ENCODE measurements at regions not wholly inside any gene's neighbourhood (a gene's known extent, or its start where the extent isn't known, plus 50 kb on each side); places are given as distances from the start of the nearest gene placed in this dataset.

- no peak for DNase-seq (ENCODE audit: low read depth in 2 of 2)
Observed at GRCh38 chr11:19595840-19596751, 116.5 kb upstream of the NAV2 start.

GRCh38 chr11:19595499-19595839 lies 117.2 kb upstream of the NAV2 start:
- no peak for DNase-seq (ENCODE audit: low read depth in 2 of 2)

GRCh38 chr11:19594326-19594725 lies 118.3 kb upstream of the NAV2 start:
- DNase-seq (ENCODE audit: low read depth in 2 of 2) = no peak

DNA sequence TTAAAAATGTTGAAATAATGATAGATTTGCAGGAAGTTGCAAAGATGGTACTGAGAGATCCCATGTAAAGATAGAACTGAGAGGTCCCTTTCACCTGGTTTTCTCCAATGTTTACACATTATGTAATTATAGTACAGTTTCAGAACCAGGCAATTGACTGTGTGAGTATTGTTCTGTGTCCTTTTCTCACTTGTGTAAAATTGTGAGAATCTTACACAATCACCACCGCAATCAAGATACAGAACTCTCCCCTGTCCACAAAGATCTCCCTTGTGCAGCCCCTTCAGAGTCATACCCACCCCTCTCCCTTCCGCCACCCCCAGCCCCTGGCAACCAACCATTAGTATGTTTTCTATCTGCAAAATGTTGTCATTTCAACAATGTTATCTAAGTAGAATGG lies 119.8 kb upstream of the NAV2 start:
- no peak for DNase-seq (ENCODE audit: low read depth in 2 of 2)

DNA sequence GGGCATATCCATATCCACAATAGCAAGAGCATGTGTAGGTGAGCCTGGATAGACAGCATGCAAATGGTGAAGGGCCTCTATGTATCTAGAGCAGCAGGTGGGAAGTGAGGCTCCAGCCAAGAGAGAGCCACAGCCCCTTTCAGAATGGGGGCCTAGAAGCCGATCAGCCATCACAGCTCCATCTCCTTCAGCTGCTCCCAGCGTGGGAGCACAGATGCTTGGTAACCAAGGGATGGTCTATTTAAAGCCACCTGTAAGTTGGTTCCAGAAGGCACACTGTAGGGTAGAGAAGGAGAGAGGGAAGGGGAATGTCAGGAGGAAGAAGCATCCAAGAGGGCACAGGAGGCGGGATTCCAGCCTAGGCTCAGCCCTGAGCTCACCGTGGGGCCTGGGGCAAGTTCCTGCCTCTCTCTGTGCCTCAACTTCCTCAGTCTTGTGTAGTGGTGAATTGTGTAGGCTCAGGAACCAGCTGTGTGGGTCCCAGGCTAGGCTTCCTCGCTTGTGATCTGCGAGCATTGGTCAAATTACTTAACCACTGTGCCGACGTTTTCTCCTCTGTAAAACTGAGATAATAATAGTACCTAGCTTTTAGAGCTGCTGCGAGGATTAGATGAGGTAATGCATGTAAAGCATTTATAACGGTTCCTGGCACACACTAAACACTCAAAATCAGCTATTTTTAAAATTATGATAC lies 122.9 kb upstream of the NAV2 start:
- no peak for DNase-seq (ENCODE audit: low read depth in 2 of 2)

DNA sequence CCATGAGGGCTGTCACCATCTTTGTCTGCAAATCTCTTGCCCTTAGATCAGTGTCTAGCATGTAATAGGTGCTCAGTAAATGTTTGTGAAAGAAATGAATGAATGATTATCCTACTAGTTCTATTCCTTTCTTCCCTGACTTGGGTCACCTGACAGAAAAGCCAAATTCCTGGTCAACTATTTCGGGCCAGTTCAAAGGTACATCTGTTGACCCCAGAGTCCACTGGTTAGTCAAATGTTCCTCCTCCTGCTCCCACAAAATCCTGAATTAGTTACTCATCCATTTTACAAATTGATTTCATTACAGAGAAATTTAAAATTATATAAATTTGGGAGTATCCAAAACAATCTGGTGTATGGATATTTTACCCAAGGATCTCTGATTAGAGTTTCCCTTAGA lies 124.7 kb upstream of the NAV2 start:
- no peak for DNase-seq (ENCODE audit: low read depth in 2 of 2)

- DNase-seq (ENCODE audit: low read depth in 2 of 2) = no peak
Observed at GRCh38 chr11:19580646-19581045, 132.0 kb upstream of the NAV2 start.

DNA sequence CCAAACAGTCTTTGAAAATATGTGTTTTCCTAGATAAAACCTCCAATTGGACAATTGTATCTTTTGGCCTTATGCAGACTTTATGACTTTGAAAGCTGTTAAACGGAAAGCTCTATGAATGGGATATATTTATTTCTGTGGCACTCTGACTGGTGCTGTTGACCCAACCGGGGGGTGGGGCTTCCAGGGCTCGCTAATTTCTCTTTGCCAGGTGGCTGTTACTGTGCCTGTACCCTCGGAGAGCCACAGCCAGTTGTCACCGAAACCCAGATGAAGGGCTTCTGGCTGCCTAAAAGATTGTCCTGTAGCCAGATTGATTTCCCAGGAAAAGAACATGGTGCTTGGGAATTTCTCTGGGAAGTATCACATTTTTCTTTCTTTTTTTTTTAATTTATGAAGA lies 132.7 kb upstream of the NAV2 start:
- no peak for DNase-seq (ENCODE audit: low read depth in 2 of 2)

DNA sequence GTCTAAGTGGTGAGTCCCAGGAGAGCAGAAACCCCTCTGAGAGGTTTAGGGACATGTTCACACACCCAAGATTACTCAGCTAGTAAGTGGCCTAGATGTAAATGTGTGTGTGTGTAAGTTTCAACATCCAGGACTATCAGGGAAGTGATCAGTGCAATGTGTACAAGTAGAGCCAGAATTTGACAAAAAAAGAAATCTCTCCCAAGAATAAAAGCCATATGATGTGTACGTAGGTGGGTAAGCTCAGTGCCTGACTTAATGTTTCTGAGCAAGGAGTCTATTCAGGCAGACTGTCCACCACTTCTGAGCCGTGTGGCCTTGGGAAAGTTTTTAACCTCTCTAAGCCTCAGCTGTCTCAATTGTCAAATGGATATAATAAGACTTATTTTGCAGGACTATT lies 133.8 kb upstream of the NAV2 start:
- no peak for DNase-seq (ENCODE audit: low read depth in 2 of 2)

- no peak for DNase-seq (ENCODE audit: low read depth in 2 of 2)
Observed at GRCh38 chr11:19577976-19578619, 134.5 kb upstream of the NAV2 start.

- no peak for DNase-seq (ENCODE audit: low read depth in 2 of 2)
Observed at GRCh38 chr11:19577391-19577975, 135.2 kb upstream of the NAV2 start.

DNA sequence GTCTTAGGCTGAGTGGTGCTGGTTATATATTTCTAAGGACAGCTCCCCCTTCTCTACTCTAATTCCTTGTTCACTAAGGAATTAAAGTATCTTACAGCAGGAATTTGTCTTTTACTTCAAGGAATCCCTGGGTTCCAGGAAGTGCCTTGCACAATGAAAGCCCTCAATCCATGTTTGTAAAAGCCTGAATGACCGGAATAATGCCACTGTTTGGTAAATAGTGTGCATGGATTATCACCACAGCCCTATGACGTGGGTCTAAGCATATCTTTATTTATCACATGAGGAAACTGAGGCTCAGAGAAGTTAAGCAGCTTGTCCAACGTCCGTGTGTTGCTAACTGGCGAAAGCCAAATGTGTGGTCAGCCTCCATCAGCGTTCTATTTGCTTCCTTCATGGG lies 135.7 kb upstream of the NAV2 start:
- DNase-seq (ENCODE audit: low read depth in 2 of 2) = no peak

DNA sequence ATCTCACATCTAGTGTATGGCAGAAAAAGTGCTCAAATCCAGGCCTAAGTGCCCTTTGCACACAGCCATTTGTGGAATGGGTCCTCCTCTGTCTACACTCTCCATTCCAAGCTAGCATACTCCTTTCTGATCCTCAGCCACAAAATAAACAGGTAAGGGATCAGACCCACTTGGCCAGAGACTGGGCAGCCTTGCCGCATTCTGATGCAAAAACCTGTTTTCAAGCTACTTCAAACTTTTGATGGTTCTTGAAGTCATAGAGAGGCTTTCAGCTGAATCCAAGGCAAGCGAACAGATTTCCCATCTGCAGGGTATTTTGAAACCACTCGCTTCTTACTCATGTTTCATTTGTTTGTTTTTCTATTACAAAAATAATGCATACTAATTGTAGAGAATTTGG lies 136.6 kb upstream of the NAV2 start:
- no peak for DNase-seq (ENCODE audit: low read depth in 2 of 2)

GRCh38 chr11:19574916-19575315 lies 137.7 kb upstream of the NAV2 start:
- DNase-seq (ENCODE audit: low read depth in 2 of 2) = no peak

GRCh38 chr11:19573666-19574065 lies 139.0 kb upstream of the NAV2 start:
- no peak for DNase-seq (ENCODE audit: low read depth in 2 of 2)

GRCh38 chr11:19571906-19572305 lies 140.7 kb upstream of the NAV2 start:
- DNase-seq (ENCODE audit: low read depth in 2 of 2) = no peak

DNA sequence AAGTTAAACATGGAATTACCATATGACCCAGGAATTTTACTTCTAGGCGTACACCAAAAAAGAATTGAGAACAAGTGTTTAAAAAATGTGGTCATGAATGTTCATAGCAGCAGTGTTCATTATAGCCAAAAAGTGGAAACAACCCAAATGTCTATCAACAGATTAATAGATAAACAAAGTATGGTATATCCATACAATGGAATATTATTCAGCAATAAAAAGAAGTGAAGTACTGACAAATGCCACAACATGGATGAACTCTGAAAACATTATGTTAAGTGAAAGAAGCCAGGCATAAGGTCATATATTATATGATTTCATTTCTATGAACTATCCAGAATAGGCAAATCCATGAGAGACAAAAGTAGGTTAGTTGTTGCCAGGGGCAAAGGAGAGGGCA lies 141.7 kb upstream of the NAV2 start:
- DNase-seq (ENCODE audit: low read depth in 2 of 2) = no peak

DNA sequence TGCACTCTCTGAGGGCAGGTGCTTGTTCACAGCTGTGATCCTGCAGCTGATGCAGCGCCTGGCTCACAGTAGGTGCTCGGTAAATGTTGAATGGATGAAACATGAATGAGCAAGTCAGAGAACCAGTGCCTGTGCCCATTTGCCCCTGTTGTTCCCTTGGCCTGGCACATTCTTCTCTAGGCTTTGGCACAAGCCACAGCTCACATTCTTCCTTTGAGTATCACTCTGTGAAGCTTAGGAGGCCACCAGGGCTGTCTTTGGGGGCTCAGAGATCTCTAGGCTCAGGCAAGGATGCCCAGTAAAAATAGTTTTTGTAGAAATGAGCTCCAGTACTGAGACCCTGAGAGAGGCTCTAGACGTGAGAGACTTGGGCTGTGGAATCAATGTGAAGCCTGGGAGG lies 144.6 kb upstream of the NAV2 start:
- no peak for DNase-seq (ENCODE audit: low read depth in 2 of 2)

DNA sequence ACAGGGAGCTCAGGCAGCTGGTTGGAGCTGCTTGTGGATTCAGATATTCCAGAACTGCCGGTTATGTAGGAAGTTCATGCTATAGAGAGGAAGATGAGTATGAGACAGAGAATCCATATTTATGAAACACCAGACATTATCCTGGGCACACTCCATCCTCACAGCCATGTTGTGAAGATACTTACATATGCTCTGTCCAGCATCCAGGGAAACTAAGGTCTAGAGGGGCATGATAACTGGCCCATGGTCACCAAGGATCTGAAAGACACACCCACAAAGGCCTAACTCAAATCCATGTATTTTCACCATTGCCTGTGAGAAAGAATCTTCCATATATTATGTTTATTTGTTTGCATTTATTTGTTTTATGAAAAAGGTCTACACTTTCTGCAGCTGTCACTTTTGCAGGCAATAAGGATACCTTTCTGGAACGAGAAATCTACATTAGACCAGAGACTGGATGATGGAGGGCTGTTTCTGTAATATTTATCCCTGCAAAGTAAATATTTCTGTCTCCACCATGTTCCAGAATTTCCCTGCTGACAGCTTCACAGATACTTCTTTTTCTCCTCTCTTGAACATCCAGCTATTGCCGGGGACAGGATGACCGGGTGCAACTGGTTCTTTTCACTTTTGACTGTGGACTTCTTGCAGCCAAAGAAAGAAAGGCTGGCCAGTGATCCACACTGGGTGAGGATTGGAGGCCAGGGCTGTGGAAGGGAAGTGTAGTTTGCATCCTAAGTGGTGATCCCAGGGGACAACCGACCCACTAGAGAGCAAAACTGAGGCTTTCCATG lies 145.9 kb upstream of the NAV2 start:
- no peak for DNase-seq (ENCODE audit: low read depth in 2 of 2)

DNA sequence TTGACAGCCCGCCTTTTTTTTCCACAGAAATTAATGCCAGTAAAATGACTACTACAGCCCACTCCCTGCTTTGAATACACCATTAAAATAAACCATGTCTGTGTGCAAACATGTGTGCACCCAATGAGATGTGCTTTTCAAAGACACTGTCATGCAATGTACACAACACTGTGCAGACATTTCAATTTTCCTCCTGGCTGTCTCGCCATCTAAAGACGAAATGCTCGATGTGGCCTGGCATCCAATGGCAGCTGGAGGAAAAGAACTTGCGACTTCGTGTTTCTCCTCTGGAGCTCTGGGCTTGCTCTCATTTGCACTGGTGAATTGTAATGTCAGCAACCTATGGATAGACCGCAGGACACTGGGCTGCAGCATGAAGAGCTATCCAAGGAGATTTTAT lies 147.0 kb upstream of the NAV2 start:
- DNase-seq (ENCODE audit: low read depth in 2 of 2) = no peak

GRCh38 chr11:19562156-19562555 lies 150.5 kb upstream of the NAV2 start:
- DNase-seq (ENCODE audit: low read depth in 2 of 2) = no peak

DNA sequence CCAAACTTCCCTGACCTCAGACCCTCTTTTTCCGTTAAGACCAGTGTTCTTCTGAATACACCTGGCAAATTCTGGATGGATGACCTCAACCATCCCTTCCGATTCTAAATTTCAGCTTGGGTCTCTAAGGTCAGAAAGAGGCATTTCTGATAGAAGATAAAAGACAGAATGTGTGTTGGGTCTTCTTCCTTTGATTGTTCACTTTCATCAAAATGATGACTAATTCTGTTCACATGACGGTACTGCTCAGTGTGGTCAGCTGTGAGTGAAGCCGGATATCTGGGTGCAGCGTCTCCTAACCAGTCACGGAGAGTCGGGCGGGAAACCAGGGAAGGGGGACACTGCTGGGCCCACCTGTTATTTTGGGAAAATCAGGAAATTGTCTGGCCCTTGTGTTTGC lies 151.6 kb upstream of the NAV2 start:
- no peak for DNase-seq (ENCODE audit: low read depth in 2 of 2)
